Kidney (tissue), 13 donors: ENCODE measurements at regions not wholly inside any gene's neighbourhood (a gene's known extent, or its start where the extent isn't known, plus 50 kb on each side); places are given as distances from the start of the nearest gene placed in this dataset.

Experiments used
- DNase-seq, 5 donors: peaks; one replicate each; pipeline ENCODE4 v3.0.0-alpha.2; 2013 to 2020
- FAIRE-seq: peaks from 2 replicates; lab custom pipeline; 2012; peaks lifted over from hg19 to GRCh38; lab: Jason Lieb, UNC
- H3K27ac ChIP-seq, 2 donors: one replicate each; pipeline ENCODE4 v1.7.0; 2013; ENCODE audit warnings: low read depth in 2 of 2, low read length in 2 of 2, inconsistent platforms in 1 of 2
- H3K27me3 ChIP-seq: one replicate; pipeline ENCODE4 v1.7.1; 2013; ENCODE audit warnings: low read length, inconsistent platforms; ENCODE audit not compliant: control insufficient read depth, insufficient read depth
- H3K36me3 ChIP-seq, 3 donors: one replicate each; pipeline versions ENCODE4 v1.7.0 to v1.7.1; 2013; ENCODE audit warnings: low read length in 3 of 3, control low read depth in 1 of 3, inconsistent platforms in 1 of 3; ENCODE audit not compliant: insufficient read depth in 3 of 3, control insufficient read depth in 2 of 3
- H3K4me1 ChIP-seq, 3 donors: one replicate each; pipeline versions ENCODE4 v1.7.0 to v1.7.1; 2013; ENCODE audit warnings: low read length in 3 of 3, inconsistent platforms in 1 of 3, low read depth in 1 of 3; ENCODE audit not compliant: control insufficient read depth in 2 of 3, insufficient read depth in 2 of 3
- H3K4me3 ChIP-seq, 3 donors: one replicate each; pipeline versions ENCODE4 v1.7.0 to v1.8.1; 2013; ENCODE audit warnings: low read length in 3 of 3, control low read depth in 1 of 3, inconsistent platforms in 1 of 3
- H3K9ac ChIP-seq, 3 donors: one replicate each; pipeline versions ENCODE4 v1.7.0 to v1.7.1; 2013; ENCODE audit warnings: low read length in 3 of 3, control low read depth in 1 of 3, inconsistent platforms in 1 of 3
- H3K9me3 ChIP-seq, 3 donors: one replicate each; pipeline versions ENCODE4 v1.7.0 to v1.7.1; 2013; ENCODE audit warnings: low read length in 3 of 3, control low read depth in 1 of 3, inconsistent platforms in 1 of 3; ENCODE audit not compliant: control insufficient read depth in 2 of 3, insufficient read depth in 1 of 3
- CTCF ChIP-seq: IDR thresholded peaks from 3 replicates; pipeline ENCODE4 v1.5.1; 2012; ENCODE audit warnings: mild to moderate bottlenecking, moderate library complexity, borderline replicate concordance; ENCODE audit not compliant: insufficient read depth; ENCODE audit errors: extremely low read depth
- intact Hi-C: fragments of 100-400 bp; cut with DNase I; formaldehyde crosslinking; loops from one replicate; pipeline ENCODE4 v1.11.1; 2022
- donor health status: control.
- donor health status: control.
- donor health status: control.
- donor health status: control.
- donor health status: control.
- donor health status: DM: yes; HTN: yes; CAD: no.
- donor health status: Normal renal cell carcinoma (clear cell type).

GRCh38 chr9:3125602-3126405, 281.9 kb upstream of the PUM3 start:
- no peak for TF ChIP-seq CTCF
- FAIRE-seq = no peak

GRCh38 chr9:3124001-3124400, 280.1 kb upstream of the PUM3 start:
- Histone ChIP-seq H3K27me3 (no peaks in the 10 kb centered on the region), H3K9ac (no peak overlapping the region), H3K4me3 (no peak overlapping the region), H3K9me3 (no peaks in the 10 kb centered on the region), H3K36me3 (no peaks in the 10 kb centered on the region), H3K27ac (no peak overlapping the region), H3K4me1 (no peaks in the 10 kb centered on the region)
- no peak for DNase-seq
- FAIRE-seq = no peak
- intact Hi-C loops = no loop called here
- TF ChIP-seq CTCF = no peak

More at GRCh38 chr9:3125602-3126405, 281.9 kb upstream of the PUM3 start:
- no peaks in the 10 kb centered on the region for H3K27me3 ChIP-seq
- H3K4me3 ChIP-seq = no peak overlapping the region
- no peak overlapping the region for H3K9ac ChIP-seq
- H3K36me3 ChIP-seq = no peaks in the 10 kb centered on the region
- intact Hi-C loops = no loop called here
- H3K27ac ChIP-seq = no peak overlapping the region
- DNase-seq = no peak
- no peaks in the 10 kb centered on the region for H3K4me1 ChIP-seq
- no peaks in the 10 kb centered on the region for H3K9me3 ChIP-seq

GRCh38 chr9:3118081-3118480, 274.2 kb upstream of the PUM3 start:
- FAIRE-seq (no peak), DNase-seq (no peak)
- no peak overlapping the region for H3K4me3 ChIP-seq
- H3K9ac ChIP-seq = no peak overlapping the region
- H3K9me3 ChIP-seq = peaks cover 0 to 5% (median 0%) of the 10 kb centered on the region in 3 donors
- intact Hi-C loops = no loop called here
- H3K27me3 ChIP-seq = no peaks in the 10 kb centered on the region
- no peak for TF ChIP-seq CTCF
- H3K27ac ChIP-seq = no peak overlapping the region
- H3K4me1 ChIP-seq = no peaks in the 10 kb centered on the region
- no peaks in the 10 kb centered on the region for H3K36me3 ChIP-seq
